NCI-H2196 treated with DMSO at 0.1 percent for 48 hours (cell line): ENCODE measurements at regions not wholly inside any gene's neighbourhood (a gene's known extent, or its start where the extent isn't known, plus 50 kb on each side); places are given as distances from the start of the nearest gene placed in this dataset.
"Not testable (repeated sequence)": the region's sequence is repeated elsewhere in the genome, so short reads cannot be mapped to it uniquely, and the experiment has no call there.

ENCODE experiments used
- DNase-seq: peaks from one replicate; lab custom pipeline; 2025; ENCODE audit not compliant: unreplicated experiment; lab: John Stamatoyannopoulos, UW

DNA sequence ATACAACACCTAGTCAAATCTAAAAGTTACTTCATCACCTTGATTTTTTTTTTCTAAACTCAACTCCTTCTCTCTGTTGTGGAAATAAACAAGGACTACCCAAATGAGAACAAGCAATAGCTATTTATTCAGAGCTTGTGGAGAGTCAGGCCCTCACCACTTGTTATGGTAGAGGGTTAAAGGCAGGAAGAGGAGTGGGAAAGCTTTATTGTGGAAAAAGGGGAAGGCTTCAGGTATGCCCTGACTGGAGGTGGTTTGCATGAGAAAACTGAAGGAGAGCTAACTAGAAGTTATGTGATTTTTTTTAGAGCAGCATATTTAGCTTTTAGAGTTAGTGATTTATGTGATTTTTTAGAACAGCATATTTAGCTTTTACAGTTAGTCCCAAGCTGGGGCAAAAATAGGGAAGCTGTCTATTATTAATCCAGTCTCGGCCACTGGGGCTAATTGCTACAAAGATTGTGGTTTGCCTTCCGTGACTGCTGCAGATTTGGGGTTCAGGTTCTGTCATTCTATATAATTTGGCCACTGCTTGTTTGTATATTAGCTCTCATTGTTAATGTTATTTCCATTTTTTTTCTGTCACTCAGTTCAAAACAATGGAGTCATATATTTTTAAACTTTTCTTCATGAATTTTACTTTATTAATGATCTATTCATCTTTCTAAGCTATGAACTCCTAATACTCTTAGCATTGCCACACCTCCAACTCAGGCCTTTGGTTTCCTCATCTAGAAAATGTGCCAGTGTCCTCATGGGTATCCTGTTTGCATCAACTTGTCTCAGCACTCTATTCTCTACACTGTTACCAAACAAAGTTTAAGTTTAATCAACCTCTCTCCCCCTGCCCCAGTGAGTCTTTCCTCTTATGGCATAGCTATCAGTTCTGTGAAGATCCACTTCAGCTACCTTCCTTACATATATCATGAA lies 713.0 kb downstream of the BRINP3 start:
- DNase-seq: no peak

DNA sequence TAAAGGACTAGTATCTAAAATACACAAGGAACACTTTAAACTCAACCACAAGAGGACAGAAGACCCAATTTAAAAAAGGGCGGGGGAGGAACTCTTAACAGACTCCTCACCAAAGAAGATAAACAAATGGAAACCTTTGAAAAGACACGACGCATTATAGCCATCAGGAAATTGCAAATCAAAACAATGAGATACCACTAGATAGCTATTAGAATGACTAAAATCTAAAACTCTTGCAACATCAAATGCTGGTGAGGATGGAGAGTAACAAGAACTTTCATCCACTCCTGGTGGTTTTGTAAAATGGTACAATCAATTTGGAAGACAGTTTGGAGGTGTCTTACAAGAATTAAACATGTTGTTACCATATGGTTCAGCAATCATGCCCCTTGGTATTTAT lies 708.2 kb downstream of the BRINP3 start:
- DNase-seq: no peak

DNA sequence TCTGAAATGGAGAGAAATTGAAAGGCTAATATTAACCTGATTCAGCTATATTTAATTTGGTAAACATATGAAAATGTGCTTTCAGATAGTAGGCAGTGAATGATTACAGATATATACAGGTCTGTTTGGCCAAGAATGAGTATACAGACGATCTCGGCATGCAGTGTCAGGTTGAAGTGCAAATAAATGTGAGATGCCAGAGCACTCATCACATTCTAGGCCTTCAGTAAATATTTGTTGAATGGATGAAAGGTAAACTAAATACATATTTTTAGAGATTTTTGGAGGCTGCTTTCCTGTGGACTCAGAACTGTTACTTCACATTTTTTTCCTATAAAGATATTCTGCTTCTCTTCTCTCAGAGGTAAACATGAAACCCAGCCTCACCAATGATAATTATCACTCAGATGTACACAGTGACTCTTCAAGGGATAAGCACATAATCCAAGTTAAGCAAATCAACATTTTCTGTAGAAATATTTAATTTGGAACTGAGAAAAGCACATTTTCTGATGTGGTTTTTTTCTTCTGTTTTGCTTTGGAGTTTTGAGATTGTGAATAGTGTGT lies 702.9 kb downstream of the BRINP3 start:
- no peak for DNase-seq

DNA sequence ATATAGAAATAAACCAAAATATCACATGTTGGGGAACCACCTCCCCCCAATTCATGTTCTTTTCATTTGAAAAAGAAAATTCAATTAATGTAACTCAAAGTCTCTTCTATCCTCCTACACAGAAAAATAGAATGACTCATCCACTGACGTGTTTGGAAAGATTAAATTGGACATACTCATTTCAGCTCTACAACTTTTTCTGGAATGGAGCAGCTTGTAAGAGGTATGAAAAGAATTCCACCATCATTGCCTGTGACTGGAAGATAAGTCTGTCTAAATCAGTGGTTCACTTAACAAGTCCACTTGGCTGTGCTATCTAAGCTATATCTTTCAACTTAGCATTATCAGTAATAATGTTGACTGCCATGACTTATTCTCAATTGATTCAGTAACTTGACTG lies 702.3 kb downstream of the BRINP3 start:
- no peak for DNase-seq

DNA sequence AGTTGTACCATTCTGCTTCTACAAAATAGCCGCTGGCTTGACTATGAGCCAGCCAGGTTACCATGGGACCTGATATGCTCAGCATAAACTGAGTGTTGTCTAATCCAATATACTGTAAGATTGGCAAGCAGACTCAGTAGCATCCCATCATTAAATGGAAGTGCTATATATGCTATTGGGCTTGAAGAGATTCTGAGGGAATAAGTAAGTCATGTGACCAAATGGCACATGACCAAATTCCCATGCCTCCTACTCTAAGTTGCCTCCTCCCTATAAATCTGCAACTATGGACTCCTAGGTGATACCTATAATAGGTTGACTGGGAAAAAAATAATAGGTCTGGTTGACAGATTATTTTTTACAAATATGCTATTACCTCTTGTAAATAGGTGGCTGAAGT lies 698.6 kb downstream of the BRINP3 start:
- DNase-seq: no peak

DNA sequence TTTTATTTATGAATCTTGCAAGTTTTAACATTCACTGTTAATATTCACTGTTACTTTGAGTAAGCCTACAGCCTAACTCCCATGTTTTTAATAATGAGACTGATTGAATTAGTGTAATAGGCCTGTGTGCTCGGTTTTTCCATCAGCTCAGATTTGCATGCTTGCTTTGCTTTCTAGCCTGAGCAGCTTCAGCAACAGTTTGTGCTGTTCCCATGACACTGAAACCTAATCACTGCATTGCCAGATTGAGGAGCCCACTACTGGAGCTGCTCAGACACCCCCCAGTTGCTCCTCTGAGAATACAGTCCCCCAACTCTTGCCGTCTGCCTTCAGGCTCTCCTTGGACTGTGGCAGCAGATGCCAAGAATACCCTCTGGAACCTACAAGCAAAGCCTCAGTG lies 695.4 kb downstream of the BRINP3 start:
- DNase-seq: no peak

DNA sequence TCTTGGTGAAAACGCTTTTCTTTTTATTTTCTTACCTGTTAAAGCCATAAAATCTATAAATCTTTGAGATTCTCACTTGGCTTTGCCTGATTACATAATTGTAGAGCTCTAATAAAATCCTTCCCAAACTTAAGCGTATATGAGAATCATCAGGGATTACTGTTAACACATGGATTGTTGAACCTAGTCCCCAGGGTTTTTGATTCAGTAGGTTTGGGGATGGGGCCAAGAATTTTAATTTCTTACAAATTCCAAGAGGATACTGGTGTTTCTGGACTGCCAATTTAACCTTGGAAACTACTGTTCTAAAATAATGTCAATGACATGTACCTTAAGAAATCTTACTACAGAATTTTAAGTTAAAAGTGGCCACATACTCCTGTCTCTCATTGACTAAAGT lies 694.2 kb downstream of the BRINP3 start:
- DNase-seq: no peak

DNA sequence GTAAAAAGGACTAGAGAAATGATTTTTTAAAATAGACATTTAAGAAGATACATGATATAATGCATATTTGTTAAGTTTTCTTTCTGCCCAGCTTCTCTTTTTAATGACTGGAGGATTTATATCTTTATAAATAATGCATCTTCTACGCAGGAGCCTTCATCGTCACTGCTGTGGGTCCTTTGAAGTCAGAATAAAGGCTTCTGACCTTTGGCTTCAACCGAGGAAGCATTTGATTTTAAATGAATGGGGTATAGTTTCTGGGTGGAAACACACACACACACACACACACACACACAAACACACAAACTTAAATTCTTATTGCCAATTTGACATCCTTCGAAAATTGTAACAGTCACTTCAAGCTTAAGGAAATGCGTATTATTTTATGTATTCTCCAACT lies 690.9 kb downstream of the BRINP3 start:
- DNase-seq: no peak

DNA sequence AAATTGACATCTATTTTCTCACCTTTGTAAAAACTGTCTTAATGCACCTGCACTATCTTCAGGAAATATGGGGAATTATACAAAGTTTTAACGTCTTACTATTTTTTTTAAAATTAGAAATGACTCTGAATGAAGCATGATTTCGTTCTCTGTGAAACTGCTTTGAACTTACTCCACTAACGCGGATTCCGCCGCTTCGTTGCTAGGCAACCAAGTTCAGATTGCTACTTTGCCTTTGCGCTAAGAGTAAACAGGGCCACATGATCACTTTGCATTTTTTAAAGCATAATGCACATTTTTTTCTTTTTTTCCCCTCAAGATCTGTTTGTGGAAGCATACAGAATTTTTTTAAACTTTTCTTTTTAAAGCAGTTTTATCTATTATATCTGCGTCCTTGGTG lies 690.5 kb downstream of the BRINP3 start:
- DNase-seq: no peak

DNA sequence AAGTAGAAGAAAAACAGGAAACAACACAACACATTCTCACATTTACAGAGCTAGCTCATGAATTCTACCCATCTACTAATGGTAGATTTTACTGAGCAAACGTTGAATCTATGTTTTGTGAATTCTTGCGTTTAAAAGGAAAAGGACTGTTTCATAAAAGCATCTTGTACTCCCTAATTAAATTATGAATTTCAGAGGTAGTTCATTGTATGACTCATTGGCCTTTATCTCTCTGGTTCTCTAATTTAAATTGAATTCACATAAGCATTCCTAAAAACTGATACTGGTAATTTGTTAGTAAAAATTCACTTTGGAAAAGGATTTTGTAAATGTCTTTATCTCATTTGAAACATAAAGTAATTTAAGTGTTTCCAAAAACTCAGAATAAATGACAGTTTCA lies 687.3 kb downstream of the BRINP3 start:
- DNase-seq: no peak

DNA sequence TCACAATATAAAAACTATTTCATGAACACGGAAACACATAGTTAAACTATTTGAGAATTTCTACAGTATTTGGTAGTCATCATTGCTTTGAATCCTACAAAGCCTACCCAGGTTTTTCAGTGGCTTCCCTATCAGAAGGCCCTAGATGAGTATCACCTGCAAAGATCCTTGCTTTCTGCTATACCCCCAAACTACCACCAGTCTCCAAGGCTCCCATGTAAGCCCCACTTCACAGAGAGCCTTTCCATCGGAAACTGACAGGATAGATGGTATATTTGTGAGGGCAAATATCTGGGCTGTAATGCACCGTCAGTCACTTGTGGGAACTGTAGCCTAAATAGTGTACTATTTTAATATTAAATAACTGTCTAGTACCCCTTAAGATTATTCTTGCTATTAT lies 674.3 kb downstream of the BRINP3 start:
- no peak for DNase-seq

DNA sequence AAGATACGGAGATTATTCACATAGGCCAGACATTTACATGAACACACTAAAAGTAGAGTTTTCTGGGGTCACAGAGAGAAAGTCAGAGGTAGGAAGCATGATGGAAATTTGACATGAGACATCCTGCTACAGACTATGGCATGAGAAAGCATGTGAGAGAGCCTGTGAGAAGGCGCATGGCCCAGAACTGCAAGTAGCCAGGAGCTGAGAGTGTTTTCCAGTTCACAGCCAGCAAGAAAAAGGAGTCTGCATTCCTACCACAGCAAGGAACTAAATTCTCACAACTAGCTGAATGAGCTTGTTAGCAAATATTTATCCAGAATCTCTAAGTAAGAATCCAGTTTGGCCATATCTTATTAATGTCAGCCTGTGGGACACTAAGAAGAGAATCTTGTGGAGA lies 673.3 kb downstream of the BRINP3 start:
- DNase-seq: no peak

DNA sequence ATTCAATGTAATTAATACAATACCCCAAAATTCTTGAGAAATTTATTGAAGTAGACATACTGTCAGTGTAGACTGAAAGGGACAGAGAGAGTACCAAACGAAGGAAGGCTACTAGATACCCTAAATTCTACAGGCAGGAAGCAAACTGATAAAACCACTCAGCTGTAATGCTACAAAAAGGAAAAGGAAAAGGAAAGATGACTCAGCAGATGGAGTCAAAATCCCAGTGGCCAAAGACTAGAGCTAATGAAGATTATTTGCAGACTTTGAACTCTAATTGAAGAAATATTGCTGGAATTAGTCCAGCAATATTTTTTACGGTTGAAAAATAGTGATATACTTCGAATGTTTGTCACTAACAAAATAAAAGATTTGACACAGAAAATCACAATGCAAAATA lies 671.9 kb downstream of the BRINP3 start:
- DNase-seq: no peak

DNA sequence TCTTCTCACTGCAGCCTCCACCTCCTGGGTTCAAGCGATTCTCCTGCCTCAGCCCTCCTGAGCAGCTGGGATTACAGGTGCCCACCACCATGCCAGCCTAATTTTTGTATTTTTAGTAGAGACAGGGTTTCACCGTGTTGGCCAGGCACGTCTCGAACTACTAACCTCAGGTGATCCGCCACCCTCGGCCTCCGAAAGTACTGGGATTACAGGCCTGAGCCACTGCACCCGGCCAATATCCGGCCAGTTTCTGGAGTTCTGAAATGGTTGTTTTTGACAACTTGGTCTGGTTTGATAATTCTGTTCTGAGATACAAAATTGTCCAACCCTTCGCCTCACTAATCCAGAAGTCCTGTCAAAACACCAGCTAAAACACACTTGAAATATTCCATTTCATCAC lies 667.0 kb downstream of the BRINP3 start:
- not testable (repeated sequence) for DNase-seq

DNA sequence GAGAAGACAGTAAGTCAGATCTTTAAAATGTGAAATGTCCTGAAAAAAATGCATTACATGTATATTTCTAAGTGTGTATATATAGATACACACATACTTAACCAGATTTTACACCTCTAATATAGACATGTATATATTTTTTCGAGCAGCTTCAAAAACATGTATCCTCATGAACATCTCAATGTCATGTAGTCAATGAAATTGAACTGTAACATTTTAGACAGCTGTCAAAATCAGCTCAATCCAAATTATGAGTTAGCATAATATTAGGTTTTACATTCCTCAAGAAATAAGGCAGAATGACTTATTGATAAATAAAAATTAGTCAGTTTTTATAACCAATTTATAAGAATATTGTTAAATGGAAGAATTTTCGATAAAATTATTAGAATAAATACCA lies 665.7 kb downstream of the BRINP3 start:
- DNase-seq: no peak

DNA sequence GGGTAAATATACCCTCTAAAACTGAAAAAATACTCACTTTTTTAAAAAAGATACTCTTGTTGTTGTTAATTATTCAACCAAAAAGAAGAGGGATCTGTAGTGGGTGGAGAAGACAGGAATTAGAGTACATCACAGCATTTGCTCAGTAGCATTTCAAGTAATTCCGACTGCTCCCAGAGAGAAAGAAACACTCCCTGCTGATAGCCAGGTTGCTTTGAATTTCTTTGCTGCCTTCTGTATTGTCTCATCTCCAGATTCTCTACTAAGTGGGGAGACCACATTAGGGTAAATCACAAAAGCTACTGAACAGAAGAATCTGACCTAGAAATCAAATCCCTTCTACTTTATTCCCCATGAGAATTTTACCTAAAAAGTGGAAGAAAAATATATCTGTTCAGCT lies 661.1 kb downstream of the BRINP3 start:
- no peak for DNase-seq

DNA sequence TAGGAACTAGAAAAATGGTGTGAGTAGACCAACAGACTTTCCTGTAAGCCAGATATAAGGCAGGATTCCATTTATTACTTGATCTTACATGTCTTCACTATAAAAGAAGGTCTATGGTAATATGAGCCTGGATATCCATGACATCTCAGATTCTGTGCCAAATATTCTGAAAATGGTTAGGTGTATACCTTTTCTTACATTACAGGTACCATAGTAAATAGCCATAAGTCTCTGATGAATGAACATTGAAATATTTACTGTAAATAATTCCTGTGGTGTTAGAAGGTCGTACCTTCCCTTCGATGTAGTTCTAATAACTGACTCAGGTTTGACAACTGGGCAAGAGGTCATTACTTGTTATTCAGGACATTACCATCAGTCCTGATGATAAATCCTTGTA lies 657.9 kb downstream of the BRINP3 start:
- no peak for DNase-seq

DNA sequence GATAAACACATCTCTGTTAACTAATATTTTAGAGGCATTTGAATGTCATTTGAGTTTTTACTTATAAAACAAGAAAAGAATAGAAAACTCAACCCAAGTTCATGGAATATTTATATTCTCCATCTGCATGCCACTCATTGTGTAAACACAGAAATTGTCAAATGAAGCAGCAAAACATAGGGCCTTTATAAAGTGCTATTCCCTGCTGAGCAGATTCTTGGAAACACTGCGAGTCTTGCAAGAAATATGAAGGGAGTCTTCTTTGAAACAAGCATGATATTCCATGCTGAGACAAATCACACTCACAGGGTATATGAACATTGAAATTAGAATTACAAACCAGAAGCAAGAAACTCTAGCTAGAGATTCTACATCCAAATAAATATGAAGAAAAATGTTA lies 655.8 kb downstream of the BRINP3 start:
- DNase-seq: no peak

DNA sequence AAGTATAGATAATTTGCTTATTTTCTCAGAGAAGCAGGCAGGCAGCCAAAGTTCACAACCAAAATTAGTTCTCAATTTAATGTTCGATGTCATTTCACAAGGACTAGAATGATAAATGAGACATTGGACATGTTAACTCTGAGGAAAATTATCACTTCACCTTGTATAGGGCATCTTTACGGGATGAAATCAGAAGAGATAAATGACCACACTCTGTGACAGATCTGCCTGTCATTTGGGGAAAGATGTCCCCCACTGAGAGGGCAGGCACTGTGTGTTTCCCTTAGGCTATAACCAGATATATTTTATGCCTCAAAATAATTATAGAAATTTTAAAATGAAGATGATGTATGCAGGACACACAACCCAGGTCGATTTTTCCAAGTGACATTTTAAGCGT lies 642.9 kb downstream of the BRINP3 start:
- no peak for DNase-seq

DNA sequence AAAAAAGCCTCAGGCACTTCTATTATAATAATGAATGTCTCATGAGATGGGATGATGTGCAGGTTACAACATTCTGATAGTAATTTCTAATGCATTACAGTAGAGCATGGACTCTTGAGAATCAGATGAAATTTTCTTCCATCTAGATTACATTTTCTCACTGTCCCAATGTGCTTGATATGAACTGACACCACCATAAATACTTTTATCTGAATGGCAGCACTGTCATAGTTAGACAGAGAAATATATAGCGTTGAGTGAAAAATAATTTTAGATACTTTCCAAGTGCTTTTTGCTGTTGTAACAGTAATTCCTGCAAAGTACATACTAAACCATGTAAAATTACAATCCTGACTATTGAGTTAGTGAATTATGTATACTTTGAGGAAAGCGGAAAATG lies 630.1 kb downstream of the BRINP3 start:
- no peak for DNase-seq

DNA sequence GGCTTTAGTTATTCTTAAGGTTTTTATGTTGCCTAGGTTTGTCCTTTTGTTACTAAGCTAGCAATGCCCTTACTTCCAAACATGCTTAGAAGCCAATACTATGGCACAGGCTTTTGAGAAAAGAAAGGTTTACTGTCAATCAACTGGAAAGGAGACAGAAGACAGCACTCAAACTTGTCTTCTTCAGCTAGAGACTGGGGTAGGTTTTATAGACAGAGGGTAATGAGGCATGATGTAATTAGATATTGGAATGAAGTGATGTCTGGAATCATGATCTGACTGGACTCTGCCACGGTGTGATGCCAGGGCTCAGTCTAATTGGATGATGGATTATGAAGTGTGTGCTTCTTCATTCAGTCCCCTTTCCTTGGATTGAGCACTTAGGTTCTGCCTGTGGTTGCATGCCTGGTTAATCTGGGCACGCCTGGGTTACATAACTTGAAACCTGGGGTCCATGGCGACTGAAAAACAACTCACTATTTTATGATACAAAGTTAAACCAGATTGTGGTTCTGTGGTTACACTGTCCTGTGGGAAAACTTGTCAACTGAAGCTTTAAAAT lies 625.8 kb downstream of the BRINP3 start:
- no peak for DNase-seq

DNA sequence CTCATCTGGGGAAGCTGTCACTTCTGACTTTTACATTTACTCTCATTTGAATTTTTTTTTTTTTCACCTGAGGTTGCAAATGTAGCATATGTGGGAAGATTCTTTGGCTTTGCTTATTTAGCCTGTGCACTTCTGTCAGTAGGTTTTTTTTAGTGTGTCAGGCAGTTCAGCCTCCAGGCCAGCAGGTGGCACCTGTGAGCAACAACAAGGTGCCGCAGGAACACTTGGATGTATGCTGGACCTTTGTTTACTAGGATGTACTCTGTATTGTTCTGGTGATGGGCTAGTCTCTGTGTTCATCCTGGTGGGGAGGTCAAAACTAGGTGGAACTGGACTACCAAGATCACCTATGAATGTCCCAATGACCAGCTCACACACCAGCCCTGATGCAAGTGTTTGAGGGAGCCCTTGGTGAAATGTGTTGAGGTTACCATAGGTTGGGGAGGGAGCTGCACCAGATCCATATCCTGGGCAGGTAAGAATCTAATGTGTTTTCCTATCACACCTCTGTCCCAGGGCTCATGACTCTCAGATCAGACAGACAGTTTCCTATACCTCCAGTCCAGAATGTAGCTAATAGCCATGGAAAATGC lies 618.2 kb downstream of the BRINP3 start:
- no peak for DNase-seq
